Thyroid gland (tissue), 4 donors: ENCODE measurements at regions not wholly inside any gene's neighbourhood (a gene's known extent, or its start where the extent isn't known, plus 50 kb on each side); places are given as distances from the start of the nearest gene placed in this dataset.

Source experiments
- DNase-seq, 2 donors: peaks; one replicate each; pipeline ENCODE4 v3.0.0-alpha.2; 2019
- H3K27ac ChIP-seq, 3 donors: fragments of 200-600 bp; sonication (generic); 1 replicate in 2 of 3; 2 replicates in 1 of 3; pipeline ENCODE4 v1.5.1; 2016 to 2019; ENCODE audit warnings: mild to moderate bottlenecking in 1 of 3, moderate library complexity in 1 of 3
- H3K27me3 ChIP-seq: fragments of 200-600 bp; sonication (generic); one replicate; pipeline ENCODE4 v1.5.1; 2019
- H3K36me3 ChIP-seq, 2 donors: fragments of 200-600 bp; sonication (generic); one replicate each; pipeline ENCODE4 v1.5.1; 2016 to 2019
- H3K4me1 ChIP-seq, 2 donors: fragments of 200-600 bp; sonication (generic); one replicate each; pipeline ENCODE4 v1.5.1; 2017 to 2019
- H3K4me3 ChIP-seq, 3 donors: fragments of 200-600 bp; sonication (generic); replicated peaks in 1 of 3; 1 replicate in 2 of 3; 2 replicates in 1 of 3; pipeline ENCODE4 v1.5.1; 2016; ENCODE audit warnings: mild to moderate bottlenecking in 1 of 3
- H3K9me3 ChIP-seq: fragments of 200-600 bp; sonication (generic); one replicate; pipeline ENCODE4 v1.5.1; 2017
- CTCF ChIP-seq, 6 experiments: fragments of 200-600 bp in 3 of 6; fragments of 450-650 bp in 3 of 6; sonication (generic) in 3 of 6; IDR thresholded peaks; one replicate each; pipeline ENCODE4 v1.5.1; 2016 to 2019; ENCODE audit warnings: antibody characterized with exemption in 6 of 6, mild to moderate bottlenecking in 2 of 6, inconsistent platforms in 1 of 6, moderate library complexity in 1 of 6
- POLR2A ChIP-seq, 2 donors: fragments of 450-650 bp; IDR thresholded peaks; one replicate each; pipeline ENCODE4 v1.6.1; 2017; ENCODE audit warnings: antibody characterized with exemption in 2 of 2, mild to moderate bottlenecking in 2 of 2, moderate library complexity in 1 of 2
- WGBS, 2 donors: methylation state at CpG; one replicate each; pipeline ENCODE4 v1.1.5; 2017; 5-methylcytosine and 5-hydroxymethylcytosine counted together
- intact Hi-C: fragments of 100-400 bp; cut with DNase I; formaldehyde crosslinking; loops from one replicate; pipeline ENCODE4 v1.15.1; 2023

DNA sequence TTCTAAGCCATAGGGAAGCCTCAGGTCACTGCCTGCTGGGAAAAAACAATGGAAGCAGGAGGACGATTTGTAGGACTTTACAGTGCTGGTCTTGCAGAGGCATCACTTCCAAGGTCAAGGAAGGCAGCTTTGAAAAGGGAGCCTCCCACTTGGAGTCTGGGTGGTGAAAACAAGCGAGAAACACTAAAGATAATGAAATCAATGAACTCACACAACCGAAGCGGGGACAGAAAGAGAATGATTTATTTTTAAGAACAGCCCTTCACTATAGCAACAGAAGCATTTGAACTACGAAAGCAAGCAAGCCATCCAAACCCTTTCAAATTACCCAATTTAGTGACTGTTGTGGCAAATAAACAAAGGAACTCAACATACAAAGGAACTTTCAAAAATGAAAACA, 227.5 kb downstream of the THBS2 start:
- Histone ChIP-seq H3K36me3 (no peaks in the 10 kb centered on the region), H3K4me1 (no peaks in the 10 kb centered on the region)
- no peak for TF ChIP-seq CTCF (IDR thresholded peaks at IDR 0.05)
- no peak for TF ChIP-seq POLR2A (IDR thresholded peaks at IDR 0.05)

DNA sequence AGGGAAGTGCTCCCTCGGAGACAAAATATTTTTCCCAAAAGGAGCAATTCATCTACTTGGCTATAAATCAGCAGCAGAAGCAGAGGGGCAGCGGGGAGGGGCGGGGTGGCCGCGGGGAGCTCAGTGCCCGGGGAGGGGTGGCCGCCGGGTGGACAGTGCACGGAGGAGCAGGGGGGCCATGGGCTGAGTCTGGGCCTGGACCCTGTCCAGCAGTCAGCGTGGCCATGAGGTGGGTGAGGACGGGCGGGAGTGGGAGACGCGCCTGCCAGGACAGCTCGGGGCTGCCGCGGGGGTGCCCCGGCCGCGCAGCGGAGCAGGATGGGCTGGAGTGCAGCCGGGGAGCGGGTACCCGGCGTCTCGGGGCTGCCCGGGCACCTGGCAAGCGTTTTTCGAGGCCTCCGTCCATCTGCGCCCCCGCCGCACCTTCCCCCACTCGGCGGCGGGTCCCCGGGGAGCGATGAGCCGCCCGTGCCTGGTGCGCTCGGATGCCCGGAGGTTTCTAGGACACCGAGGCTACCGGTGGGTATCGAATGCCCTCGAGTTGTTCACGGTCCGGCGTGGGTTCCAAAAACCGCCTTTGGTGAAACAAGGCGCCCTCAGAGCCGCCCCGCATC, 229.5 kb downstream of the THBS2 start:
- intact Hi-C loops = no loop called here
- Histone ChIP-seq H3K27ac (no peak overlapping the region), H3K27me3 (no peaks in the 10 kb centered on the region), H3K4me1 (no peaks in the 10 kb centered on the region), H3K4me3 (no peak overlapping the region), H3K36me3 (no peaks in the 10 kb centered on the region), H3K9me3 (no peaks in the 10 kb centered on the region)
- no peak for TF ChIP-seq POLR2A (IDR thresholded peaks at IDR 0.05)
- TF ChIP-seq CTCF (IDR thresholded peaks at IDR 0.05) = no peak
- 97 to 98% methylated on average over 37 to 41 of the region's 54 CpGs for WGBS, 2 donors
- no peak for DNase-seq

More for the DNA sequence above, 227.5 kb downstream of the THBS2 start:
- H3K27me3 ChIP-seq = no peaks in the 10 kb centered on the region
- WGBS, 2 donors = 67 to 70% methylated on average over 5 of the region's 5 CpGs
- intact Hi-C loops = no loop called here
- H3K9me3 ChIP-seq = no peaks in the 10 kb centered on the region
- H3K27ac ChIP-seq = no peak overlapping the region
- no peak for DNase-seq
- H3K4me3 ChIP-seq = no peak overlapping the region

DNA sequence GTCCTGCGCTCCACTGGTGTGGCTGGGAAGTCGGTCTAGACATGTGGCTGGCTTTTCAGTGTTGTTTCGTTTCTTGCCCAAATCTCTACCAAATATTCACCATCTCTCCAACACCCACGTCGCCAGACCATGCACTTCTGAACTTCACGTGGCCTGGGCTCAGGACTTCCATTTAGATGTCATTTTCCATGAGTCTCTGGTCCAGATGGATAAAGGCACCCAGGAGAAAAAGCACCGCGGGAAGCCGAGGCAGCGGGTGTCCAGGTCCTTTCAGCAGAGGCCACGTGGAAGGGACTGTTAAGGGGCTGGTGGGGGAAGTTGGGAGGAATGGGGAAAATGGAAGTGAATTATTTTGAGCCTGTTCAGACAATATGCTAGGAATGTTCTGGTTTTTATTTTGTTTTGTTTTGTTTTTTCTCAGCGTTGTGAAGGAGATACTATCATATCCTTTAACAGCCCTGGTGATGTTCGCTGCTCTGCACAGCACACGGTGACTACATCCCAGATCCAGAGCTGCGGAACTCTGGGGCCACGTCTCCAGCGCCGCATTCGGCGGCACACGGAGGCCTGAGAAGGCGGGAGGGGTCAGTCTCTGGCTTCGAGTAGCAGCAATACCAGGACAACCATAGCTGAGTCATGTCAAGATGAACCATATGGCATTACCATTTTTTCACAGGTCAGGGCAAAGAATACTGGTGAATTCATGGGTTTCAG, 230.3 kb downstream of the THBS2 start:
- DNase-seq = no peak
- H3K27me3 ChIP-seq = no peaks in the 10 kb centered on the region
- intact Hi-C loops = no loop called here
- no peak overlapping the region for H3K4me3 ChIP-seq
- no peaks in the 10 kb centered on the region for H3K4me1 ChIP-seq
- TF ChIP-seq POLR2A (IDR thresholded peaks at IDR 0.05) = no peak
- H3K9me3 ChIP-seq = no peaks in the 10 kb centered on the region
- no peak overlapping the region for H3K27ac ChIP-seq
- WGBS, 2 donors = 92 to 94% methylated on average over 23 of the region's 23 CpGs
- no peaks in the 10 kb centered on the region for H3K36me3 ChIP-seq

GRCh38 chr6:169022079-169022478, 231.6 kb downstream of the THBS2 start:
- Histone ChIP-seq H3K4me1 (no peaks in the 10 kb centered on the region), H3K9me3 (no peaks in the 10 kb centered on the region), H3K27me3 (no peaks in the 10 kb centered on the region), H3K36me3 (no peaks in the 10 kb centered on the region), H3K27ac (no peak overlapping the region), H3K4me3 (no peak overlapping the region)
- 84 to 85% methylated on average over 12 of the region's 12 CpGs for WGBS, 2 donors
- TF ChIP-seq CTCF (IDR thresholded peaks at IDR 0.05) (no peak), POLR2A (IDR thresholded peaks at IDR 0.05) (no peak)
- no peak for DNase-seq
- intact Hi-C loops = no loop called here

GRCh38 chr6:169020821-169021220, 232.8 kb downstream of the THBS2 start:
- no peak overlapping the region for H3K27ac ChIP-seq
- H3K36me3 ChIP-seq = no peaks in the 10 kb centered on the region
- H3K27me3 ChIP-seq = no peaks in the 10 kb centered on the region
- H3K4me3 ChIP-seq = no peak overlapping the region
- intact Hi-C loops = no loop called here
- TF ChIP-seq CTCF (IDR thresholded peaks at IDR 0.05) (no peak), POLR2A (IDR thresholded peaks at IDR 0.05) (no peak)
- DNase-seq = no peak
- WGBS, 2 donors = 83 to 87% methylated on average over 8 of the region's 8 CpGs
- no peaks in the 10 kb centered on the region for H3K9me3 ChIP-seq
- no peaks in the 10 kb centered on the region for H3K4me1 ChIP-seq
